Endodermal cell (in vitro differentiated cells): ENCODE measurements at regions not wholly inside any gene's neighbourhood (a gene's known extent, or its start where the extent isn't known, plus 50 kb on each side); places are given as distances from the start of the nearest gene placed in this dataset.

ENCODE experiments used
- DNase-seq: peaks from one replicate; pipeline ENCODE4 v3.0.0-alpha.2; 2017
- H3K27ac ChIP-seq: 2 replicates; pipeline ENCODE4 v1.5.1; 2013; ENCODE audit warnings: mild to moderate bottlenecking, low read depth, low read length, moderate library complexity
- H3K27me3 ChIP-seq: 2 replicates; pipeline ENCODE4 v1.6.1; 2013; ENCODE audit warnings: mild to moderate bottlenecking, low read length, moderate library complexity; ENCODE audit not compliant: insufficient read depth, control insufficient read depth, poor library complexity, severe bottlenecking
- H3K36me3 ChIP-seq: 2 replicates; pipeline ENCODE4 v1.7.0; 2013; ENCODE audit warnings: mild to moderate bottlenecking, low read length, moderate library complexity; ENCODE audit not compliant: control insufficient read depth, insufficient read depth
- H3K4me1 ChIP-seq: one replicate; pipeline ENCODE4 v1.7.0; 2013; ENCODE audit warnings: low read length; ENCODE audit not compliant: control insufficient read depth, insufficient read depth
- H3K4me3 ChIP-seq: 2 replicates; pipeline ENCODE4 v1.5.1; 2013; ENCODE audit warnings: mild to moderate bottlenecking, low read length, moderate library complexity
- H3K9ac ChIP-seq: 2 replicates; pipeline ENCODE4 v1.6.1; 2013; ENCODE audit warnings: mild to moderate bottlenecking, low read length, moderate library complexity; ENCODE audit not compliant: poor library complexity, severe bottlenecking; ENCODE audit errors: extremely low read depth
- H3K9me3 ChIP-seq: 2 replicates; pipeline ENCODE4 v1.6.1; 2013; ENCODE audit warnings: mild to moderate bottlenecking, low read length, moderate library complexity; ENCODE audit not compliant: control insufficient read depth
- H3K27ac Mint-ChIP-seq: 2 replicates; pipeline ENCODE4 v1.8.0; 2020; ENCODE audit warnings: mixed read lengths
- H3K27me3 Mint-ChIP-seq: 2 replicates; pipeline ENCODE4 v1.8.0; 2021; ENCODE audit warnings: mild to moderate bottlenecking, mixed read lengths; ENCODE audit not compliant: insufficient read depth
- H3K36me3 Mint-ChIP-seq: 2 replicates; pipeline ENCODE4 v1.8.0; 2020; ENCODE audit warnings: low read depth, mixed read lengths
- H3K4me1 Mint-ChIP-seq: 2 replicates; pipeline ENCODE4 v1.8.0; 2020; ENCODE audit warnings: mixed read lengths
- H3K4me3 Mint-ChIP-seq: 2 replicates; pipeline ENCODE4 v1.8.0; 2020; ENCODE audit warnings: mild to moderate bottlenecking, moderate library complexity, mixed read lengths
- H3K9me3 Mint-ChIP-seq: 2 replicates; pipeline ENCODE4 v1.8.0; 2020; ENCODE audit warnings: mild to moderate bottlenecking, mixed read lengths
- CTCF ChIP-seq: fragments of 200-600 bp; sonication (generic); conservative IDR thresholded peaks from 2 replicates; pipeline ENCODE4 v1.5.0; 2021; ENCODE audit warnings: antibody characterized with exemption, mild to moderate bottlenecking
- WGBS, 2 experiments: methylation state at CpG; one replicate each; pipeline versions ENCODE4 v1.1.5 to v1.1.7; 2013; ENCODE audit warnings: missing lambda C conversion rate in 2 of 2, mixed read lengths in 1 of 2; ENCODE audit not compliant: insufficient coverage in 1 of 2, insufficient read length in 1 of 2; 5-methylcytosine and 5-hydroxymethylcytosine counted together

DNA sequence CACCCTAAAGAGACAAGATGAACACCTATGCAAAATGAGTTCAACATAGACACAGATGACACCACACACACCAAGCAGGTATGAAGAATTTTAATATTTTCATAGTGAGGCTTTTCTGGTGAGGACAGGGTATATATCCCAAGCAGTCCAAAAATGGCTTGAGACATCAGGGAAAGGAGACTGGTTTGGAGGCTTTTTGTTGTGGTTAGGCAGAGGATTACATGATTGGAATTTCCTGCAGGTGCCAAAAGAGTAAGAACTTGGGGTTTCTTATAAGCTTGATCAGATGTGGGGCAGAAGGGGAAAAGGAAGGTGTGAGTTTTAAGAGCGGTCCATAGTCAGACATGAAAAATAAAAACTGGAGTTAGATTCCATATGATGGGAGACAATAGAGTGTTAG is 420.8 kb upstream of the SLITRK1 start:
- H3K36me3 Mint-ChIP-seq = no peaks in the 10 kb centered on the region
- Histone ChIP-seq H3K27ac (no peak overlapping the region), H3K36me3 (no peaks in the 10 kb centered on the region), H3K9me3 (no peaks in the 10 kb centered on the region), H3K27me3 (no peaks in the 10 kb centered on the region), H3K9ac (no peak overlapping the region), H3K4me1 (no peaks in the 10 kb centered on the region), H3K4me3 (no peak overlapping the region)
- no peak for TF ChIP-seq CTCF
- no peak overlapping the region for H3K4me3 Mint-ChIP-seq
- 100% methylated on average over 1 of the region's 1 CpG for WGBS, 2 experiments
- H3K27me3 Mint-ChIP-seq = peaks cover 2% of the 10 kb centered on the region
- no peak for DNase-seq
- H3K4me1 Mint-ChIP-seq = no peaks in the 10 kb centered on the region
- no peak overlapping the region for H3K27ac Mint-ChIP-seq
- H3K9me3 Mint-ChIP-seq = no peaks in the 10 kb centered on the region

GRCh38 chr13:84297251-84297650 is 415.0 kb upstream of the SLITRK1 start:
- no peaks in the 10 kb centered on the region for H3K9me3 Mint-ChIP-seq
- H3K27me3 ChIP-seq = no peaks in the 10 kb centered on the region
- H3K27me3 Mint-ChIP-seq = no peaks in the 10 kb centered on the region
- no peak overlapping the region for H3K9ac ChIP-seq
- no peak overlapping the region for H3K27ac Mint-ChIP-seq
- H3K27ac ChIP-seq = no peak overlapping the region
- TF ChIP-seq CTCF = no peak
- no peaks in the 10 kb centered on the region for H3K4me1 ChIP-seq
- H3K4me3 Mint-ChIP-seq = no peak overlapping the region
- no peaks in the 10 kb centered on the region for H3K36me3 ChIP-seq
- peaks cover 16% of the 10 kb centered on the region for H3K4me1 Mint-ChIP-seq
- H3K36me3 Mint-ChIP-seq = no peaks in the 10 kb centered on the region
- no peak overlapping the region for H3K4me3 ChIP-seq
- H3K9me3 ChIP-seq = no peaks in the 10 kb centered on the region
- DNase-seq = no peak

DNA sequence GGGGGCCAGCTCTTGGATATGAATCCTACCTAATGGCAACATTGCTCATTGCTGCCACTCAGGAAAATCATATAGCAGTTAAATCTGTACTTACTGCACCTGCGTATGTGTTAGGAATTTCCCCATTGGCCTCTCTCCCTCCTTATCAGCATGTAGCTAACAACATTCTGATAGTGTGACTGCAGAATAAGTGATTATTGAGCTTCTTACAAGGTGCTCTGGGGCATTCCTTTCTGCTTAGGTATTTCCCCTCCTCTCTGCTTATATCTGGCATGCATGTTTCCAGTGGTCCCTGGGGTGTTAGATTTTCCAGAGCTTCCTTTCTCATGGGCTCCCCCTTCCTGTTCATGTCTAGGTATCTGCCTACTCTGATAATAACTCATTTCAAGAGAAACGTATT is 414.1 kb upstream of the SLITRK1 start:
- no peak overlapping the region for H3K9ac ChIP-seq
- no peak overlapping the region for H3K4me3 ChIP-seq
- TF ChIP-seq CTCF = no peak
- H3K27ac ChIP-seq = no peak overlapping the region
- Mint-ChIP-seq H3K27me3 (no peaks in the 10 kb centered on the region), H3K36me3 (no peaks in the 10 kb centered on the region), H3K4me1 (peaks cover 16% of the 10 kb centered on the region), H3K9me3 (no peaks in the 10 kb centered on the region), H3K27ac (peak overlapping the region; percentile 37), H3K4me3 (no peak overlapping the region)
- DNase-seq = peak; percentile 48
- H3K9me3 ChIP-seq = no peaks in the 10 kb centered on the region
- H3K36me3 ChIP-seq = no peaks in the 10 kb centered on the region
- H3K4me1 ChIP-seq = no peaks in the 10 kb centered on the region
- no peaks in the 10 kb centered on the region for H3K27me3 ChIP-seq
- 79 to 100% methylated on average over 1 to 2 of the region's 2 CpGs for WGBS, 2 experiments
